ENCODE measurements at regions not wholly inside any gene's neighbourhood (a gene's known extent, or its start where the extent isn't known, plus 50 kb on each side); places are given as distances from the start of the nearest gene placed in this dataset.

GRCh38 chr1:83775977-83776603 is 222.8 kb downstream of the TTLL7 start:
- TF ChIP-seq POLR2A (IDR thresholded peaks at IDR 0.05): no peak
- TF ChIP-seq CTCF (IDR thresholded peaks at IDR 0.05): no peak
- no peak overlapping the region for H3K4me3 ChIP-seq
- intact Hi-C loops (cut with DNase I): no loop called here
- H3K4me1 ChIP-seq: no peaks in the 10 kb centered on the region
- WGBS, 2 donors: 88 to 100% methylated on average over 1 of the region's 1 CpG
- H3K27me3 ChIP-seq: no peaks in the 10 kb centered on the region
- no peak overlapping the region for H3K27ac ChIP-seq
- H3K9me3 ChIP-seq: no peaks in the 10 kb centered on the region
- DNase-seq: no peak
- no peaks in the 10 kb centered on the region for H3K36me3 ChIP-seq

GRCh38 chr1:83773059-83773458 is 225.9 kb downstream of the TTLL7 start:
- no peaks in the 10 kb centered on the region for H3K36me3 ChIP-seq
- H3K9me3 ChIP-seq: no peaks in the 10 kb centered on the region
- intact Hi-C loops (cut with DNase I): no loop called here
- H3K4me1 ChIP-seq: no peaks in the 10 kb centered on the region
- H3K4me3 ChIP-seq: no peak overlapping the region
- no peaks in the 10 kb centered on the region for H3K27me3 ChIP-seq
- no peak for DNase-seq
- TF ChIP-seq POLR2A (IDR thresholded peaks at IDR 0.05) (no peak), CTCF (IDR thresholded peaks at IDR 0.05) (no peak)
- 54% methylated on average over 4 of the region's 4 CpGs for WGBS, 2 donors
- H3K27ac ChIP-seq: no peak overlapping the region

- no peak overlapping the region for H3K27ac ChIP-seq
- H3K4me3 ChIP-seq: no peak overlapping the region
- intact Hi-C loops (cut with DNase I): no loop called here
- TF ChIP-seq CTCF (IDR thresholded peaks at IDR 0.05) (no peak), POLR2A (IDR thresholded peaks at IDR 0.05) (no peak)
- H3K27me3 ChIP-seq: no peaks in the 10 kb centered on the region
- no peaks in the 10 kb centered on the region for H3K4me1 ChIP-seq
- DNase-seq: no peak
- no peaks in the 10 kb centered on the region for H3K9me3 ChIP-seq
- no peaks in the 10 kb centered on the region for H3K36me3 ChIP-seq
Observed at GRCh38 chr1:83770319-83770661, 228.6 kb downstream of the TTLL7 start.

GRCh38 chr1:83769594-83770318 is 229.2 kb downstream of the TTLL7 start:
- WGBS, 2 donors: 47 to 57% methylated on average over 3 of the region's 3 CpGs
- Histone ChIP-seq H3K4me3 (no peak overlapping the region), H3K4me1 (no peaks in the 10 kb centered on the region), H3K9me3 (no peaks in the 10 kb centered on the region), H3K27me3 (no peaks in the 10 kb centered on the region), H3K27ac (no peak overlapping the region), H3K36me3 (no peaks in the 10 kb centered on the region)
- TF ChIP-seq POLR2A (IDR thresholded peaks at IDR 0.05) (no peak), CTCF (IDR thresholded peaks at IDR 0.05) (no peak)
- no peak for DNase-seq
- intact Hi-C loops (cut with DNase I): no loop called here

- Histone ChIP-seq H3K36me3 (no peaks in the 10 kb centered on the region), H3K9me3 (no peaks in the 10 kb centered on the region), H3K27ac (no peak overlapping the region), H3K4me1 (no peaks in the 10 kb centered on the region), H3K4me3 (no peak overlapping the region), H3K27me3 (no peaks in the 10 kb centered on the region)
- intact Hi-C loops (cut with DNase I): no loop called here
- DNase-seq: no peak
- TF ChIP-seq CTCF (IDR thresholded peaks at IDR 0.05) (no peak), POLR2A (IDR thresholded peaks at IDR 0.05) (no peak)
- 72 to 80% methylated on average over 3 of the region's 3 CpGs for WGBS, 2 donors
Observed at GRCh38 chr1:83769072-83769471, 229.9 kb downstream of the TTLL7 start.
